A549 (cell line): ENCODE measurements at regions not wholly inside any gene's neighbourhood (a gene's known extent, or its start where the extent isn't known, plus 50 kb on each side); places are given as distances from the start of the nearest gene placed in this dataset.
"Not testable (repeated sequence)": the region's sequence is repeated elsewhere in the genome, so short reads cannot be mapped to it uniquely, and the experiment has no call there.

Experiments
- ATAC-seq, 2 experiments: fragments of 200-7000 bp in 1 of 2; fragments of >200 bp in 1 of 2; cut with Nextera tagmentation in 1 of 2; cut with Tn5 transposase in 1 of 2; 3 replicates each; pipeline versions ENCODE4 v1.8.0 to v1.9.1; 2018 to 2020; ENCODE audit warnings: mild to moderate bottlenecking in 1 of 2, moderate library complexity in 1 of 2
- CTCF ChIA-PET: fragments of 300-600 bp; sonication (Branson Sonifier 250); formaldehyde crosslinking; extraction: SDS; loops from one replicate; lab custom pipeline; 2021; ENCODE audit warnings: antibody characterized with exemption, inconsistent platforms; lab: Yijun Ruan, JAX
- POLR2A ChIA-PET: fragments of 350-600 bp; formaldehyde crosslinking; extraction: SDS; loops from one replicate; lab custom pipeline; 2021; ENCODE audit warnings: antibody characterized with exemption, inconsistent platforms; lab: Yijun Ruan, JAX
- DNase-seq, 2 experiments: peaks; one replicate each; pipeline versions ENCODE4 v3.0.0 to v3.0.0-alpha.2; 2011 to 2016; ENCODE audit warnings: low read depth in 1 of 2, low spot score in 1 of 2
- FAIRE-seq: peaks from 2 replicates; lab custom pipeline; 2011; peaks lifted over from hg19 to GRCh38; lab: Jason Lieb, UNC
- H3K27ac ChIP-seq, 2 experiments: fragments of >200 bp; sonication (Bioruptor Twin); formaldehyde crosslinking; 3 replicates each; pipeline ENCODE4 v1.5.1; 2016 to 2017
- H3K4me1 ChIP-seq: fragments of >200 bp; sonication (Bioruptor Twin); formaldehyde crosslinking; 3 replicates; pipeline ENCODE4 v1.6.1; 2016
- H3K4me2 ChIP-seq: fragments of >200 bp; sonication (Bioruptor Twin); formaldehyde crosslinking; 3 replicates; pipeline ENCODE4 v1.6.1; 2016
- H3K4me3 ChIP-seq: fragments of >200 bp; sonication (Bioruptor Twin); formaldehyde crosslinking; 3 replicates; pipeline ENCODE4 v1.5.1; 2016
- H3K9me3 ChIP-seq: fragments of >200 bp; sonication (Bioruptor Twin); formaldehyde crosslinking; 3 replicates; pipeline ENCODE4 v1.6.1; 2016
- BHLHE40 ChIP-seq: IDR thresholded peaks from 2 replicates; pipeline ENCODE4 v1.6.1; 2012; ENCODE audit warnings: low read depth, low read length, inconsistent platforms
- CBX8 ChIP-seq: fragments of 200-600 bp; sonication (generic); IDR thresholded peaks from 2 replicates; pipeline ENCODE4 v1.6.1; 2016
- CEBPB ChIP-seq, 2 experiments: fragments of >200 bp in 1 of 2; sonication (Bioruptor Twin) in 1 of 2; formaldehyde crosslinking in 1 of 2; IDR thresholded peaks; 2 replicates each; pipeline ENCODE4 v1.6.1; 2012 to 2016
- CHD2 ChIP-seq: fragments of 150-350 bp; IDR thresholded peaks from 2 replicates; pipeline ENCODE4 v1.6.1; 2014; ENCODE audit warnings: low read length; ENCODE audit not compliant: partially characterized antibody
- EHF ChIP-seq: fragments of 250-450 bp; sonication (Bioruptor Pico); IDR thresholded peaks from 2 replicates; pipeline ENCODE4 v1.5.0; 2020; ENCODE audit warnings: mild to moderate bottlenecking
- EHMT2 ChIP-seq: fragments of 200-600 bp; sonication (generic); IDR thresholded peaks from 2 replicates; pipeline ENCODE4 v1.6.1; 2016; ENCODE audit warnings: antibody characterized with exemption, low read depth, mild to moderate bottlenecking, moderate library complexity
- EP300 ChIP-seq, 2 experiments: fragments of >200 bp; sonication (Bioruptor Twin); formaldehyde crosslinking; IDR thresholded peaks; 2 replicates in 1 of 2; 3 replicates in 1 of 2; pipeline ENCODE4 v1.6.1; 2016 to 2017
- HOXA7 ChIP-seq: fragments of 250-450 bp; sonication (Bioruptor Pico); IDR thresholded peaks from 2 replicates; pipeline ENCODE4 v1.5.0; 2020; ENCODE audit warnings: mild to moderate bottlenecking, moderate library complexity
- HOXB13 ChIP-seq: fragments of 250-450 bp; sonication (Bioruptor Pico); IDR thresholded peaks from 2 replicates; pipeline ENCODE4 v1.5.0; 2020; ENCODE audit warnings: low read depth, mild to moderate bottlenecking, moderate library complexity
- JUNB ChIP-seq: fragments of >200 bp; sonication (Bioruptor Twin); formaldehyde crosslinking; IDR thresholded peaks from 2 replicates; pipeline ENCODE4 v1.6.1; 2016
- KDM5A ChIP-seq: fragments of 200-600 bp; sonication (generic); IDR thresholded peaks from 2 replicates; pipeline ENCODE4 v1.6.1; 2016; ENCODE audit warnings: antibody characterized with exemption, mild to moderate bottlenecking
- MYC ChIP-seq: IDR thresholded peaks from 2 replicates; pipeline ENCODE4 v1.6.1; 2012; ENCODE audit warnings: mild to moderate bottlenecking, inconsistent platforms, low read length, improper control_type of control experiment, borderline replicate concordance
- SMC3 ChIP-seq: fragments of >200 bp; sonication (Bioruptor Twin); formaldehyde crosslinking; IDR thresholded peaks from 3 replicates; pipeline ENCODE4 v1.6.1; 2018; ENCODE audit warnings: inconsistent platforms
- TFCP2L1 ChIP-seq: fragments of 250-450 bp; sonication (Bioruptor Pico); IDR thresholded peaks from 2 replicates; pipeline ENCODE4 v1.5.0; 2021; ENCODE audit warnings: mild to moderate bottlenecking
- ZFP36 ChIP-seq: fragments of 450-650 bp; IDR thresholded peaks from 2 replicates; pipeline ENCODE4 v1.6.1; 2014; ENCODE audit warnings: borderline replicate concordance; ENCODE audit not compliant: partially characterized antibody
- ZNF302 ChIP-seq: fragments of 250-450 bp; sonication (Bioruptor Pico); IDR thresholded peaks from 2 replicates; pipeline ENCODE4 v1.9.0; 2021; ENCODE audit warnings: inconsistent platforms, mild to moderate bottlenecking, moderate library complexity
- WGBS: methylation state at CpG from one replicate; pipeline ENCODE4 v1.1.6; 2017; ENCODE audit errors: missing lambda C conversion rate; 5-methylcytosine and 5-hydroxymethylcytosine counted together
- TF ChIP-seq, protein P1 (sequence below): fragments of >200 bp; sonication (Bioruptor Twin); formaldehyde crosslinking; IDR thresholded peaks from 2 replicates; pipeline ENCODE4 v1.6.1; 2016
- TF ChIP-seq, protein P2 (sequence below): fragments of 200-600 bp; sonication (generic); IDR thresholded peaks from 2 replicates; pipeline ENCODE4 v1.6.1; 2016; ENCODE audit warnings: antibody characterized with exemption, mild to moderate bottlenecking, moderate library complexity
- TF ChIP-seq, protein P3 (sequence below): fragments of 150-350 bp; IDR thresholded peaks from 2 replicates; pipeline ENCODE4 v1.6.1; 2014; ENCODE audit warnings: low read depth, mild to moderate bottlenecking, low read length
- TF ChIP-seq, protein P4 (sequence below): IDR thresholded peaks from 2 replicates; pipeline ENCODE4 v1.6.1; 2012
- TF ChIP-seq, protein P5 (sequence below): fragments of 250-450 bp; sonication (Bioruptor Pico); IDR thresholded peaks from 2 replicates; pipeline ENCODE4 v1.5.0; 2020; ENCODE audit warnings: low read depth, mild to moderate bottlenecking, moderate library complexity

DNA sequence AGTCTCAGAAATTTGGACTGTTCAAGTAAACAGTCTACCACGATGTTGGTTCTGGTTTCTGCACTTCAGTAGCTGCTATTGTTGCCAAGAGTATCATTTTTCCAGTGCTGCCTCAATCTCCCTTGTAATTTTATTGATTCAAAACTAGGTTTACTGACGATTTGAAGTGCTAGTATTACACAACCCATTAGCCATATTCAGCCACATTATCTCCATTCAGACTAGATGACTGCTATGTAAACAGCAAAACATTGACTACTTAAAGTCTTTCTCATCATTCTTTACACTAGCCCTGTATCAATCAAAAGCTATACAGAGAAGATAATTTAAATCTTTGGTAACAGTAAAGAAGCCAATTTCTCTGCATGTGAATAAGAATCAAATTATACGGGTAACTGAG, 102.0 kb upstream of the TSLP start (continued):
- TF ChIP-seq, protein P1, sequence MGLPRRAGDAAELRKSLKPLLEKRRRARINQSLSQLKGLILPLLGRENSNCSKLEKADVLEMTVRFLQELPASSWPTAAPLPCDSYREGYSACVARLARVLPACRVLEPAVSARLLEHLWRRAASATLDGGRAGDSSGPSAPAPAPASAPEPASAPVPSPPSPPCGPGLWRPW = no peak
- TF ChIP-seq MYC (no peak), JUNB (no peak)

DNA sequence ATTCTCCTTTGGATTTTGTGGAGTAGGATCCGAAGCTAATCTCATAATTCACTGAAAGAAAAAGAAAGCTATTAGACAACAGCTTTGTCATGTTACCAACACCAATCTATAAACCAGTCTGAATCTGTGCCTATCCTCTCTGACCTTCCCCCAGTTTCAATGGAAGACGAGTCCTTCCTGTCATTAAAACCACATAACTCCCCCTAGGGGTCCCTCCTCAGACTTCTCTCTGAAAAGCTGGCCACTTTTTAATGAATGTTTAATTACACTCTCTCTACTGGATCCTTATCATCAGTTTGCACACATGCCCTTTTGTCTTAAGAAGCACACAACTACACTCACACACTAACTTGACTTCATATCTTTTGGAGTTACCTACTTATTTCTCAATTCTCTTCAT, 98.0 kb upstream of the TSLP start:
- WGBS = 1% methylated on average over 2 of the region's 2 CpGs
- Histone ChIP-seq H3K4me2 (no peak overlapping the region), H3K9me3 (no peaks in the 10 kb centered on the region), H3K27ac (no peak overlapping the region)
- POLR2A ChIA-PET = no interaction called here
- TF ChIP-seq HOXB13 (CRISPR knock-in tag) (no peak), TFCP2L1 (no peak), ZFP36 (no peak), ZNF302 (no peak), KDM5A (no peak), EHMT2 (no peak), SMC3 (no peak)
- TF ChIP-seq, protein P2, sequence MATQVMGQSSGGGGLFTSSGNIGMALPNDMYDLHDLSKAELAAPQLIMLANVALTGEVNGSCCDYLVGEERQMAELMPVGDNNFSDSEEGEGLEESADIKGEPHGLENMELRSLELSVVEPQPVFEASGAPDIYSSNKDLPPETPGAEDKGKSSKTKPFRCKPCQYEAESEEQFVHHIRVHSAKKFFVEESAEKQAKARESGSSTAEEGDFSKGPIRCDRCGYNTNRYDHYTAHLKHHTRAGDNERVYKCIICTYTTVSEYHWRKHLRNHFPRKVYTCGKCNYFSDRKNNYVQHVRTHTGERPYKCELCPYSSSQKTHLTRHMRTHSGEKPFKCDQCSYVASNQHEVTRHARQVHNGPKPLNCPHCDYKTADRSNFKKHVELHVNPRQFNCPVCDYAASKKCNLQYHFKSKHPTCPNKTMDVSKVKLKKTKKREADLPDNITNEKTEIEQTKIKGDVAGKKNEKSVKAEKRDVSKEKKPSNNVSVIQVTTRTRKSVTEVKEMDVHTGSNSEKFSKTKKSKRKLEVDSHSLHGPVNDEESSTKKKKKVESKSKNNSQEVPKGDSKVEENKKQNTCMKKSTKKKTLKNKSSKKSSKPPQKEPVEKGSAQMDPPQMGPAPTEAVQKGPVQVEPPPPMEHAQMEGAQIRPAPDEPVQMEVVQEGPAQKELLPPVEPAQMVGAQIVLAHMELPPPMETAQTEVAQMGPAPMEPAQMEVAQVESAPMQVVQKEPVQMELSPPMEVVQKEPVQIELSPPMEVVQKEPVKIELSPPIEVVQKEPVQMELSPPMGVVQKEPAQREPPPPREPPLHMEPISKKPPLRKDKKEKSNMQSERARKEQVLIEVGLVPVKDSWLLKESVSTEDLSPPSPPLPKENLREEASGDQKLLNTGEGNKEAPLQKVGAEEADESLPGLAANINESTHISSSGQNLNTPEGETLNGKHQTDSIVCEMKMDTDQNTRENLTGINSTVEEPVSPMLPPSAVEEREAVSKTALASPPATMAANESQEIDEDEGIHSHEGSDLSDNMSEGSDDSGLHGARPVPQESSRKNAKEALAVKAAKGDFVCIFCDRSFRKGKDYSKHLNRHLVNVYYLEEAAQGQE = no peak
- TF ChIP-seq, all 56 proteins: peak for 0
- CTCF ChIA-PET = no interaction called here
- DNase-seq (no peak), ATAC-seq (no peak), FAIRE-seq (no peak)
- no peak overlapping the region for H3K4me3 ChIP-seq
- no peaks in the 10 kb centered on the region for H3K4me1 ChIP-seq

DNA sequence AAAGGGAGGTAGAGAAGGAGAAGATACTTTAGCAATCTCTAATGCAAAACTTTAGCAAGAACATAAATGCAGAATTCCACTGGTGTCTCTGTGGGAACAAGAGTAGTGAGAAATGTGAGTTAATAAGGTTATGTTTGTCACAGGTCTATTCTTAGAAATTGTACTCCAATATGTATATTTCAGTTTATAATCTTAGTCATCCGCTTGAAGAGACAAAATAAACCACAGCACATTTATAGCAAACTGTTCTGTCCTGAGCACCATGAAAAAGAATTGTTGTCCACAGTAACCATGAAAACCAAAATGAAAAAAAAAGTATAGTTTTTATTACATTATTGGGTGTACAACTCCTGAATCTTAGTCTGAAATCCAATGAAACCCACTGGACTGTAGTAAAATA, 93.6 kb upstream of the TSLP start:
- ChIA-PET POLR2A (no interaction called here), CTCF (no interaction called here)
- Histone ChIP-seq H3K4me2 (no peak overlapping the region), H3K4me1 (no peaks in the 10 kb centered on the region), H3K4me3 (no peak overlapping the region), H3K9me3 (no peaks in the 10 kb centered on the region), H3K27ac (no peak overlapping the region)
- FAIRE-seq = no peak
- DNase-seq = no peak
- TF ChIP-seq KDM5A (no peak), SMC3 (no peak), TFCP2L1 (no peak), CEBPB (IDR thresholded peaks at IDR 0.05) (no peak), HOXA7 (CRISPR knock-in tag) (no peak), EHF (no peak), CBX8 (no peak), CHD2 (no peak), BHLHE40 (no peak), EP300 (IDR thresholded peaks at IDR 0.05) (no peak)
- TF ChIP-seq, protein P3, sequence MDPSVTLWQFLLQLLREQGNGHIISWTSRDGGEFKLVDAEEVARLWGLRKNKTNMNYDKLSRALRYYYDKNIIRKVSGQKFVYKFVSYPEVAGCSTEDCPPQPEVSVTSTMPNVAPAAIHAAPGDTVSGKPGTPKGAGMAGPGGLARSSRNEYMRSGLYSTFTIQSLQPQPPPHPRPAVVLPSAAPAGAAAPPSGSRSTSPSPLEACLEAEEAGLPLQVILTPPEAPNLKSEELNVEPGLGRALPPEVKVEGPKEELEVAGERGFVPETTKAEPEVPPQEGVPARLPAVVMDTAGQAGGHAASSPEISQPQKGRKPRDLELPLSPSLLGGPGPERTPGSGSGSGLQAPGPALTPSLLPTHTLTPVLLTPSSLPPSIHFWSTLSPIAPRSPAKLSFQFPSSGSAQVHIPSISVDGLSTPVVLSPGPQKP = no peak
- TF ChIP-seq, protein P4, sequence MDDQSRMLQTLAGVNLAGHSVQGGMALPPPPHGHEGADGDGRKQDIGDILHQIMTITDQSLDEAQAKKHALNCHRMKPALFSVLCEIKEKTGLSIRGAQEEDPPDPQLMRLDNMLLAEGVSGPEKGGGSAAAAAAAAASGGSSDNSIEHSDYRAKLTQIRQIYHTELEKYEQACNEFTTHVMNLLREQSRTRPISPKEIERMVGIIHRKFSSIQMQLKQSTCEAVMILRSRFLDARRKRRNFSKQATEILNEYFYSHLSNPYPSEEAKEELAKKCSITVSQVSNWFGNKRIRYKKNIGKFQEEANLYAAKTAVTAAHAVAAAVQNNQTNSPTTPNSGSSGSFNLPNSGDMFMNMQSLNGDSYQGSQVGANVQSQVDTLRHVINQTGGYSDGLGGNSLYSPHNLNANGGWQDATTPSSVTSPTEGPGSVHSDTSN = no peak
- TF ChIP-seq, protein P5, sequence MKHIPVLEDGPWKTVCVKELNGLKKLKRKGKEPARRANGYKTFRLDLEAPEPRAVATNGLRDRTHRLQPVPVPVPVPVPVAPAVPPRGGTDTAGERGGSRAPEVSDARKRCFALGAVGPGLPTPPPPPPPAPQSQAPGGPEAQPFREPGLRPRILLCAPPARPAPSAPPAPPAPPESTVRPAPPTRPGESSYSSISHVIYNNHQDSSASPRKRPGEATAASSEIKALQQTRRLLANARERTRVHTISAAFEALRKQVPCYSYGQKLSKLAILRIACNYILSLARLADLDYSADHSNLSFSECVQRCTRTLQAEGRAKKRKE = no peak
- WGBS = 42% methylated on average over 1 of the region's 1 CpG
- ATAC-seq = no peak

DNA sequence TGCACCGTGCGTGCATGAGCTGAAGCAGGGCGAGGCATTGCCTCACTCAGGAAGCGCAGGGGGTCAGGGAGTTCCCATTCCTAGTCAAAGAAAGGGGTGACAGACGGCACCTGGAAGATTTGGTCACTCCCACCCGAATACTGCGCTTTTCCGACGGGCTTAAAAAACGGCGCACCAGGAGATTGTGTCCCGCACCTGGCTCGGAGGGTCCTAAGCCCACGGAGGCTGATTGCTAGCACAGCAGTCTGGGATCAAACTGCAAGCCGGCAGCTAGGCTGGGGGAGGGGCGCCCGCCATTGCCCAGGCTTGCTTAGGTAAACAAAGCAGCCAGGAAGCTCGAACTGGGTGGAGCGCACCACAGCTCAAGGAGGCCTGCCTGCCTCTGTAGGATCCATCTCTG, 85.6 kb upstream of the TSLP start:
- CTCF ChIA-PET, H3K4me2 ChIP-seq, H3K4me3 ChIP-seq, FAIRE-seq, H3K27ac ChIP-seq, H3K9me3 ChIP-seq, H3K4me1 ChIP-seq, ATAC-seq, DNase-seq, POLR2A ChIA-PET: not testable (repeated sequence)
- 59% methylated on average over 9 of the region's 19 CpGs for WGBS

DNA sequence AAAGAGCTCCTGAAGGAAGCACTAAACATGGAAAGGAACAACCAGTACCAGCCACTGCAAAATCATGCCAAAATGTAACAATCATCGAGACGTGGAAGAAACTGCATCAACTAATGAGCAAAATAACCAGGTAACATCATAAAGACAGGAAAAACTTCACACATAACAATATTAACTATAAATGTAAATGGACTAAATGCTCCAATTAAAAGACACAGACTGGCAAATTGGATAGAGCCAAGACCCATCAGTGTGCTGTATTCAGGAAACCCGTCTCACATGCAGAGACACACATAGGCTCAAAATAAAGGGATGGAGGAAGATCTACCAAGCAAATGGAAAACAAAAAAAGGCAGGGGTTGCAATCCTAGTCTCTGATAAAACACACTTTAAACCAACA, 83.9 kb upstream of the TSLP start:
- POLR2A ChIA-PET, DNase-seq, H3K4me3 ChIP-seq, H3K4me1 ChIP-seq, H3K4me2 ChIP-seq, H3K27ac ChIP-seq, ATAC-seq, H3K9me3 ChIP-seq, CTCF ChIA-PET, FAIRE-seq: not testable (repeated sequence)
- 0% methylated on average over 3 of the region's 3 CpGs for WGBS
